PC-9 (cell line): ENCODE measurements at regions not wholly inside any gene's neighbourhood (a gene's known extent, or its start where the extent isn't known, plus 50 kb on each side); places are given as distances from the start of the nearest gene placed in this dataset.

Experiments
- BruUV-seq: library from RNA; stranded (reverse); fragments of 400-500 nt; replicated peaks from 2 replicates; lab custom pipeline; 2021; lab: Mats Ljungman, UMichigan
- CTCF ChIA-PET: fragments of 300-600 bp; sonication (Branson Sonifier 250); formaldehyde crosslinking; loops from one replicate; lab custom pipeline; 2022; ENCODE audit warnings: antibody characterized with exemption; lab: Charles Lee
- POLR2A ChIA-PET: fragments of 300-600 bp; sonication (Branson Sonifier 250); formaldehyde crosslinking; loops from one replicate; lab custom pipeline; 2022; ENCODE audit warnings: antibody characterized with exemption; ENCODE audit not compliant: unreplicated experiment; lab: Charles Lee
- DNase-seq, 2 experiments: peaks; one replicate each; pipeline versions ENCODE4 v3.0.0 to v3.0.0-alpha.2; 2015 to 2022; ENCODE audit warnings: mixed read lengths in 1 of 2
- H2AFZ ChIP-seq: fragments of 200-600 bp; sonication (generic); 2 replicates; pipeline ENCODE4 v1.8.1; 2017; ENCODE audit warnings: antibody characterized with exemption
- H3F3A ChIP-seq: fragments of 200-600 bp; sonication (generic); 2 replicates; pipeline ENCODE4 v1.8.1; 2017; ENCODE audit warnings: antibody characterized with exemption, mild to moderate bottlenecking, low read depth; ENCODE audit not compliant: insufficient read depth
- H3K27ac ChIP-seq: fragments of 200-600 bp; sonication (generic); 2 replicates; pipeline ENCODE4 v1.6.1; 2016; ENCODE audit warnings: mixed run types
- H3K27me3 ChIP-seq: fragments of 200-600 bp; sonication (generic); 2 replicates; pipeline ENCODE4 v1.6.1; 2016; ENCODE audit warnings: low read depth, mixed run types; ENCODE audit not compliant: insufficient read depth
- H3K36me3 ChIP-seq: fragments of 200-600 bp; sonication (generic); 2 replicates; pipeline ENCODE4 v1.6.1; 2016; ENCODE audit warnings: low read depth, mixed run types
- H3K4me1 ChIP-seq: fragments of 200-600 bp; sonication (generic); replicated peaks from 2 replicates; pipeline ENCODE4 v1.6.1; 2016; ENCODE audit warnings: mixed run types; ENCODE audit not compliant: insufficient read depth
- H3K4me2 ChIP-seq: fragments of 200-600 bp; sonication (generic); 2 replicates; pipeline ENCODE4 v1.6.1; 2017; ENCODE audit warnings: mixed run types
- H3K4me3 ChIP-seq: fragments of 200-600 bp; sonication (generic); 2 replicates; pipeline ENCODE4 v1.6.1; 2016; ENCODE audit warnings: mixed run types
- H3K79me2 ChIP-seq: fragments of 200-600 bp; sonication (generic); 2 replicates; pipeline ENCODE4 v1.6.1; 2017; ENCODE audit warnings: low read depth, mixed run types
- H3K9me2 ChIP-seq: fragments of 200-600 bp; sonication (generic); 2 replicates; pipeline ENCODE4 v1.8.1; 2017; ENCODE audit warnings: mild to moderate bottlenecking; ENCODE audit not compliant: insufficient read depth
- H3K9me3 ChIP-seq: fragments of 200-600 bp; sonication (generic); 2 replicates; pipeline ENCODE4 v1.8.1; 2016; ENCODE audit warnings: low read depth; ENCODE audit not compliant: insufficient read depth
- H4K20me1 ChIP-seq: fragments of 200-600 bp; sonication (generic); 2 replicates; pipeline ENCODE4 v1.8.1; 2017; ENCODE audit not compliant: insufficient read depth
- EZH2 ChIP-seq: fragments of 200-600 bp; sonication (generic); IDR thresholded peaks from 2 replicates; pipeline ENCODE4 v1.8.0; 2017; ENCODE audit warnings: antibody characterized with exemption, low read depth
- intact Hi-C: fragments of 100-400 bp; cut with micrococcal nuclease; formaldehyde crosslinking; loops from one replicate; pipeline ENCODE4 v1.10.0; 2022; ENCODE audit not compliant: unreplicated experiment
- TF ChIP-seq, protein P1 (sequence below): fragments of 200-600 bp; sonication (generic); conservative IDR thresholded peaks from 2 replicates; pipeline ENCODE4 v1.6.1; 2017; ENCODE audit warnings: mixed run types, antibody characterized with exemption, mild to moderate bottlenecking, moderate library complexity

DNA sequence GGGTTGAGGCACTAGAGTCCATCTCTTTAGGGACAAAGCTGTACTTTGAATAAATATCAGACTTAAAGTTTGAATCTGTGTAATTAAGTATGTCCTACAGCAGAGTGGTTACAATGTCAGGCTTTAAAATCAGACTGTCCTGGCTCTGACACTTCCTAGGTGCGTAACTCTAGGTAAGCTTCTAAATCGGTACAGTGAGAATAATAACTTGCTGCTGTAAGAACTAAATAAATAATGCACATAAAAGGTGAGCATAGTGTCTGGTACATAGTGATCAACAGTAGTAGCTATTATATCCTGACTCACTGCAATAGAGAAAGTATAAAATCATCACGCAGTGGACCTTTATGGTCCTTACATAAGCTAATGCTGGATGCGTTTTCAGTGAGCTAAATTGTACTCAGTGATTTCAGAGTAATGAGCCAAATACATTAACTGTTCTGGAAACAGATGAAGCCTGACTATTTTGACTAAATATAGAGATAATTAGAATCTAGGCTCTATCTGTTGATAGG, 72.2 kb upstream of the PDK4 start:
- Histone ChIP-seq H3F3A (no peaks in the 10 kb centered on the region), H3K9me3 (no peaks in the 10 kb centered on the region), H3K79me2 (no peaks in the 10 kb centered on the region), H3K36me3 (no peaks in the 10 kb centered on the region), H3K4me1 (no peaks in the 10 kb centered on the region), H3K27ac (no peak overlapping the region), H4K20me1 (no peaks in the 10 kb centered on the region), H2AFZ (no peak overlapping the region), H3K9me2 (no peaks in the 10 kb centered on the region), H3K27me3 (no peaks in the 10 kb centered on the region), H3K4me2 (no peak overlapping the region), H3K4me3 (no peak overlapping the region)
- TF ChIP-seq EZH2 = no peak
- TF ChIP-seq, protein P1, sequence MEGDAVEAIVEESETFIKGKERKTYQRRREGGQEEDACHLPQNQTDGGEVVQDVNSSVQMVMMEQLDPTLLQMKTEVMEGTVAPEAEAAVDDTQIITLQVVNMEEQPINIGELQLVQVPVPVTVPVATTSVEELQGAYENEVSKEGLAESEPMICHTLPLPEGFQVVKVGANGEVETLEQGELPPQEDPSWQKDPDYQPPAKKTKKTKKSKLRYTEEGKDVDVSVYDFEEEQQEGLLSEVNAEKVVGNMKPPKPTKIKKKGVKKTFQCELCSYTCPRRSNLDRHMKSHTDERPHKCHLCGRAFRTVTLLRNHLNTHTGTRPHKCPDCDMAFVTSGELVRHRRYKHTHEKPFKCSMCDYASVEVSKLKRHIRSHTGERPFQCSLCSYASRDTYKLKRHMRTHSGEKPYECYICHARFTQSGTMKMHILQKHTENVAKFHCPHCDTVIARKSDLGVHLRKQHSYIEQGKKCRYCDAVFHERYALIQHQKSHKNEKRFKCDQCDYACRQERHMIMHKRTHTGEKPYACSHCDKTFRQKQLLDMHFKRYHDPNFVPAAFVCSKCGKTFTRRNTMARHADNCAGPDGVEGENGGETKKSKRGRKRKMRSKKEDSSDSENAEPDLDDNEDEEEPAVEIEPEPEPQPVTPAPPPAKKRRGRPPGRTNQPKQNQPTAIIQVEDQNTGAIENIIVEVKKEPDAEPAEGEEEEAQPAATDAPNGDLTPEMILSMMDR = no peak
- no TSS peak for BruUV-seq
- no peak for DNase-seq
- intact Hi-C loops = no loop called here
- ChIA-PET POLR2A (no interaction called here), CTCF (no interaction called here)

DNA sequence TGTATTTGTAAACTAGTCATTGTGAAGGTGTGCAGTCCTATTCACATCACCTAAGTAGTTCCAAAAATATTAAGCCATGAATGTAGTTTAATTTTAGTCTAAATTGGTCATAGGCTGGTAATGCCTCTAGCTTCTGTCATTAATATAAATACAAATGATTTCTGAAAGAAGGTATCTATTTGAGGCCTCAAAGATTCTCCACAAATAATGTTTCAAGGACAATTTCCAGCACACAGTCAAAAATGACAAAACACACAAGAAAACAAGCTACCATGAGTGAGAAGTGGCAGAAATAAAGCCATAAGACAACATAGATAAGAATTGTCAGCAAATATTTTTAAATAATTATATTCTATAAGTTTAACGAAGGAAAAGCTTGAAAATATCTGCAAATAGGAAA, 66.7 kb upstream of the PDK4 start:
- H3K4me1 ChIP-seq = no peaks in the 10 kb centered on the region
- H3K4me2 ChIP-seq = no peak overlapping the region
- ChIA-PET POLR2A (no interaction called here), CTCF (no interaction called here)
- no peaks in the 10 kb centered on the region for H3K9me3 ChIP-seq
- no peaks in the 10 kb centered on the region for H3K36me3 ChIP-seq
- H3K27ac ChIP-seq = no peak overlapping the region
- TF ChIP-seq EZH2 = no peak
- TF ChIP-seq, protein P1 = no peak
- DNase-seq = no peak
- no peaks in the 10 kb centered on the region for H4K20me1 ChIP-seq
- no peak overlapping the region for H2AFZ ChIP-seq
- intact Hi-C loops = no loop called here
- H3K79me2 ChIP-seq = no peaks in the 10 kb centered on the region
- no peaks in the 10 kb centered on the region for H3F3A ChIP-seq
- H3K27me3 ChIP-seq = no peaks in the 10 kb centered on the region
- BruUV-seq = no TSS peak
- H3K9me2 ChIP-seq = no peaks in the 10 kb centered on the region
- H3K4me3 ChIP-seq = no peak overlapping the region

DNA sequence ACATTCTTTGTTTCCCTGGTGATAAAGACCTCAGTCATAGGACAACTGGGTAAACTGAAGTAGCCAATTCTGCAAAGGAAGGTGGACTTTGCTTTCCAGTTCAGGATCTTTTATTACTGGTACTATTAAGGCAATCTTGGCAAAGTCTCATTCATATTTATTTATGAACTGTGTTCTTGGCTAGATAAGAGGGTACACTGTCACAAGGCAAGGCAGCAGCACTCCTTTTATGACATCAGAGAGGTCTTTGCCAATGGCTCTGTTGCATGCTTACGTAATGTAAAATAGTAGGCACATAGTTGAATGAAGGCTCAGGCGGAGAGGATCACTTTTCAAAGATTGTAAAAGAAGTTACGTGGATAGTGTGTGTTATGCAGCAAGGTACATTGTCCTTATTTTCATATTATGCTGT, 63.7 kb upstream of the PDK4 start:
- Histone ChIP-seq H3K4me1 (no peaks in the 10 kb centered on the region), H3K4me3 (no peak overlapping the region), H3K27me3 (no peaks in the 10 kb centered on the region), H3K9me3 (no peaks in the 10 kb centered on the region), H3F3A (no peaks in the 10 kb centered on the region), H3K9me2 (no peaks in the 10 kb centered on the region), H3K36me3 (no peaks in the 10 kb centered on the region), H4K20me1 (no peaks in the 10 kb centered on the region), H2AFZ (no peak overlapping the region), H3K79me2 (no peaks in the 10 kb centered on the region), H3K27ac (no peak overlapping the region), H3K4me2 (no peak overlapping the region)
- no TSS peak for BruUV-seq
- TF ChIP-seq, protein P1 = no peak
- TF ChIP-seq EZH2 = no peak
- DNase-seq = no peak
- ChIA-PET POLR2A (no interaction called here), CTCF (no interaction called here)
- intact Hi-C loops = no loop called here
